ENCODE measurements at regions not wholly inside any gene's neighbourhood (a gene's known extent, or its start where the extent isn't known, plus 50 kb on each side); places are given as distances from the start of the nearest gene placed in this dataset.

- intact Hi-C loops (cut with micrococcal nuclease) (no loop called here), in situ Hi-C loops (cut with MboI) (no loop called here)
- WGBS (ENCODE audit: insufficient coverage, low coverage, missing lambda C conversion rate), result 0% methylated on average over 2 of the region's 2 CpGs
- DNase-seq (ENCODE audit: extremely low read depth in 1 of 4, low spot score in 3 of 4) (no peak), ATAC-seq (no peak), FAIRE-seq (no peak)
- Histone ChIP-seq H3K27me3 (ENCODE audit: control insufficient read depth in 2 of 2, insufficient read depth in 2 of 2, low read length in 2 of 2) (no peaks in the 10 kb centered on the region), H3K27ac (ENCODE audit: extremely low read depth, low read depth, low read length) (no peak overlapping the region), H3K9me1 (ENCODE audit: control insufficient read depth, insufficient read depth, low read length) (no peaks in the 10 kb centered on the region), H3K79me2 (ENCODE audit: control insufficient read depth, insufficient read depth, low read length) (no peaks in the 10 kb centered on the region), H3K4me3 (no peak overlapping the region), H3K4me1 (replicated peaks in 1 of 2; ENCODE audit: control insufficient read depth in 2 of 2, insufficient read depth in 2 of 2, low read length in 2 of 2) (no peaks in the 10 kb centered on the region), H3K9me3 (replicated peaks; ENCODE audit: control insufficient read depth, insufficient read depth, low read depth, low read length) (no peaks in the 10 kb centered on the region; the same call in 1 of the 2 replicates), H3K9ac (ENCODE audit: insufficient read depth in 1 of 2, low read depth in 2 of 2, low read length in 2 of 2) (no peak overlapping the region), H4K20me1 (replicated peaks; ENCODE audit: control insufficient read depth, insufficient read depth, low read length) (no peaks in the 10 kb centered on the region), H2AFZ (ENCODE audit: low read depth, low read length) (no peak overlapping the region), H3K4me2 (ENCODE audit: insufficient read depth, low read length) (no peak overlapping the region), H3K36me3 (ENCODE audit: control insufficient read depth, insufficient read depth, low read length) (no peaks in the 10 kb centered on the region)
- TF ChIP-seq HNRNPL (IDR thresholded peaks at IDR 0.05; ENCODE audit: low read depth, low read length), result no peak
- no peak for TF ChIP-seq BRD9 (IDR thresholded peaks at IDR 0.05; ENCODE audit: low read depth, partially characterized antibody)
- TF ChIP-seq HMGXB4 (CRISPR knock-in tag; IDR thresholded peaks at IDR 0.05), result no peak
- no peak for TF ChIP-seq MEIS2 (IDR thresholded peaks at IDR 0.05; ENCODE audit: partially characterized antibody)
- TF ChIP-seq HMG20A (CRISPR knock-in tag; conservative IDR thresholded peaks at IDR 0.05), result no peak
- no peak for TF ChIP-seq CREM (IDR thresholded peaks at IDR 0.05; ENCODE audit: low read depth)
- TF ChIP-seq SOX6 (IDR thresholded peaks at IDR 0.05), result no peak
- no peak for TF ChIP-seq RBM17 (IDR thresholded peaks at IDR 0.05; ENCODE audit: borderline replicate concordance, low read depth, low read length)
- ChIA-PET CTCF (ENCODE audit: low intra/inter-chr PET ratio) (no interaction called here), POLR2A (no interaction called here)
- BruUV-seq (replicated peaks), result no TSS peak
Measured at GRCh38 chr2:13819896-13820295, 812.6 kb upstream of the LRATD1 start.
